PC-9 (cell line): ENCODE measurements at regions not wholly inside any gene's neighbourhood (a gene's known extent, or its start where the extent isn't known, plus 50 kb on each side); places are given as distances from the start of the nearest gene placed in this dataset.

ENCODE experiments used
- CTCF ChIP-seq: fragments of 200-600 bp; sonication (generic); conservative IDR thresholded peaks from 2 replicates; pipeline ENCODE4 v1.6.1; 2017; ENCODE audit warnings: mixed run types, antibody characterized with exemption, mild to moderate bottlenecking, moderate library complexity
- EZH2 ChIP-seq: fragments of 200-600 bp; sonication (generic); IDR thresholded peaks from 2 replicates; pipeline ENCODE4 v1.8.0; 2017; ENCODE audit warnings: antibody characterized with exemption, low read depth

- TF ChIP-seq CTCF (no peak), EZH2 (no peak)
These were observed 190.5 kb upstream of the NRIP1 start for GRCh38 chr21:15255261-15255660.
